ENCODE measurements at regions not wholly inside any gene's neighbourhood (a gene's known extent, or its start where the extent isn't known, plus 50 kb on each side); places are given as distances from the start of the nearest gene placed in this dataset.

DNA sequence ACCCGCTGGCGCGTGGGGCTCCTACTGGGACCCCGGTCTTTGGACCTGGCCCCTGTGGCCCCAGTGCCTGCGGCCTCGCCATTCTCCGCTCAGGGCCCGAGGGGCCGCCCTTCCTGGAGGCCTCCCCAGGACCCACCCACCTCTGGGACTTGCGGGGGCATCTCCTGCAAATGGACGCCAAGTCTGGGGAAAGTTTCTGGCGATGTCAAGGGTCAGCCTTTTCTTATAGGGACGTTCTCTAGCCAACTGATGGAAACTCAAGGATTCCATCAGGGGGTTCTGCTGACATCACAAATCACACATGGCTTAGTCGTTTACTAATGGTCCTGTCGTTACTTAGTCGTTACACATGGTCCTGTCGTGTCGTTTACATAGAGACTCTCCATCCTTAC lies 57.7 kb upstream of the RHOBTB1 start:
- DNase-seq, result no peak
- H3K27ac ChIP-seq, result no peak overlapping the region

GRCh38 chr10:61000769-61001730 lies 57.1 kb upstream of the RHOBTB1 start:
- H3K9me3 ChIP-seq, result peaks cover 3% of the 10 kb centered on the region
- peaks cover 0 to 14% (median 3%) of the 10 kb centered on the region in 3 donors for H3K27me3 ChIP-seq (ENCODE audit: insufficient read depth in 3 of 3, low read length in 2 of 3)
- H3K4me3 ChIP-seq, result peak overlapping the region; percentile 64
- H3K36me3 ChIP-seq (ENCODE audit: insufficient read depth in 1 of 2, low read depth in 1 of 2), result no peaks in the 10 kb centered on the region
- H3K4me1 ChIP-seq, result peaks cover 3% of the 10 kb centered on the region
- DNase-seq (no peak), ATAC-seq (peak in 2 of 4 donors; percentile 30 to 48)
- TF ChIP-seq, protein P1, sequence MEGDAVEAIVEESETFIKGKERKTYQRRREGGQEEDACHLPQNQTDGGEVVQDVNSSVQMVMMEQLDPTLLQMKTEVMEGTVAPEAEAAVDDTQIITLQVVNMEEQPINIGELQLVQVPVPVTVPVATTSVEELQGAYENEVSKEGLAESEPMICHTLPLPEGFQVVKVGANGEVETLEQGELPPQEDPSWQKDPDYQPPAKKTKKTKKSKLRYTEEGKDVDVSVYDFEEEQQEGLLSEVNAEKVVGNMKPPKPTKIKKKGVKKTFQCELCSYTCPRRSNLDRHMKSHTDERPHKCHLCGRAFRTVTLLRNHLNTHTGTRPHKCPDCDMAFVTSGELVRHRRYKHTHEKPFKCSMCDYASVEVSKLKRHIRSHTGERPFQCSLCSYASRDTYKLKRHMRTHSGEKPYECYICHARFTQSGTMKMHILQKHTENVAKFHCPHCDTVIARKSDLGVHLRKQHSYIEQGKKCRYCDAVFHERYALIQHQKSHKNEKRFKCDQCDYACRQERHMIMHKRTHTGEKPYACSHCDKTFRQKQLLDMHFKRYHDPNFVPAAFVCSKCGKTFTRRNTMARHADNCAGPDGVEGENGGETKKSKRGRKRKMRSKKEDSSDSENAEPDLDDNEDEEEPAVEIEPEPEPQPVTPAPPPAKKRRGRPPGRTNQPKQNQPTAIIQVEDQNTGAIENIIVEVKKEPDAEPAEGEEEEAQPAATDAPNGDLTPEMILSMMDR (IDR thresholded peaks at IDR 0.05), result no peak
- intact Hi-C loops (cut with DNase I), result no loop called here
- no peak overlapping the region for H3K27ac ChIP-seq
- 6 to 22% (median 12%) methylated on average over 27 to 78 of the region's 78 CpGs for WGBS, 3 donors

More for the DNA sequence above, 57.7 kb upstream of the RHOBTB1 start:
- intact Hi-C loops (cut with DNase I), result no loop called here
- TF ChIP-seq, protein P1 (IDR thresholded peaks at IDR 0.05), result no peak
- peaks cover 3% of the 10 kb centered on the region for H3K4me1 ChIP-seq
- H3K9me3 ChIP-seq, result peaks cover 3% of the 10 kb centered on the region
- no peak for ATAC-seq
- H3K4me3 ChIP-seq, result peak overlapping the region; percentile 64
- H3K27me3 ChIP-seq (ENCODE audit: insufficient read depth in 3 of 3, low read length in 2 of 3), result peaks cover 0 to 14% (median 3%) of the 10 kb centered on the region in 3 donors
- no peaks in the 10 kb centered on the region for H3K36me3 ChIP-seq (ENCODE audit: insufficient read depth in 1 of 2, low read depth in 1 of 2)
- WGBS, 3 donors, result 25 to 38% (median 33%) methylated on average over 16 to 18 of the region's 18 CpGs

DNA sequence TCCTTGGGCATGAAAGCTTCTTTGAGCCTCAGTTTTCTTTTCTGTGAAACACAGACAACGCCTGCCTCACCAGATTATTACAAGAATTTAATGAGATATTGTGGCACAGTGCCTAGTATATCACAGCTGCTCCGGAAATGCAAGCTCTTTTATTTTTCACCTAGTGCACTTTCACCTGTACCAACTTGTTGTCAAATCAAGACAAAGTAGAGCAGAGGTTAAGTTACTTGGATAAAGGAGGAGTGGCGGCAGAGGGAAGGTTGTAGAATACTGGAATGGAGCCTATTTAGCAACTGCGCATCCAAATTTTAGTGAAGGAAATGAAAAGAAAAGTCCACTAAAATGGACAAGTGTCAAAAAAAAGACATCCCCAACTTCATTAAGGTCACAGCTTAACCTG lies 54.9 kb upstream of the RHOBTB1 start:
- H3K36me3 ChIP-seq (ENCODE audit: insufficient read depth in 1 of 2, low read depth in 1 of 2), result no peaks in the 10 kb centered on the region
- H3K9me3 ChIP-seq, result peaks cover under 1% of the 10 kb centered on the region
- ATAC-seq (no peak), DNase-seq (no peak)
- H3K4me3 ChIP-seq, result no peak overlapping the region
- intact Hi-C loops (cut with DNase I), result no loop called here
- peaks cover 3% of the 10 kb centered on the region for H3K4me1 ChIP-seq
- TF ChIP-seq, protein P1 (IDR thresholded peaks at IDR 0.05), result no peak
- H3K27ac ChIP-seq, result no peak overlapping the region
- H3K27me3 ChIP-seq (ENCODE audit: insufficient read depth in 3 of 3, low read length in 2 of 3), result peaks cover 0 to 14% (median 3%) of the 10 kb centered on the region in 3 donors
- 77 to 84% (median 78%) methylated on average over 4 of the region's 4 CpGs for WGBS, 3 donors

GRCh38 chr10:60994128-60994527 lies 50.1 kb upstream of the RHOBTB1 start:
- DNase-seq, result no peak
- Histone ChIP-seq H3K4me3 (no peak overlapping the region), H3K36me3 (ENCODE audit: insufficient read depth in 1 of 2, low read depth in 1 of 2) (no peaks in the 10 kb centered on the region), H3K4me1 (no peaks in the 10 kb centered on the region), H3K27ac (no peak overlapping the region), H3K27me3 (ENCODE audit: insufficient read depth in 3 of 3, low read length in 2 of 3) (peaks cover 0 to 3% (median 0%) of the 10 kb centered on the region in 3 donors), H3K9me3 (no peaks in the 10 kb centered on the region)
- intact Hi-C loops (cut with DNase I), result no loop called here
- TF ChIP-seq, protein P1 (IDR thresholded peaks at IDR 0.05), result no peak
- 83 to 91% (median 91%) methylated on average over 2 of the region's 2 CpGs for WGBS, 3 donors
- no peak for ATAC-seq
